Kidney (tissue), 13 donors: ENCODE measurements at regions not wholly inside any gene's neighbourhood (a gene's known extent, or its start where the extent isn't known, plus 50 kb on each side); places are given as distances from the start of the nearest gene placed in this dataset.

Experiments
- DNase-seq, 5 donors: peaks; one replicate each; pipeline ENCODE4 v3.0.0-alpha.2; 2013 to 2020
- FAIRE-seq: peaks from 2 replicates; lab custom pipeline; 2012; peaks lifted over from hg19 to GRCh38; lab: Jason Lieb, UNC
- H3K27ac ChIP-seq, 2 donors: one replicate each; pipeline ENCODE4 v1.7.0; 2013; ENCODE audit warnings: low read depth in 2 of 2, low read length in 2 of 2, inconsistent platforms in 1 of 2
- H3K27me3 ChIP-seq: one replicate; pipeline ENCODE4 v1.7.1; 2013; ENCODE audit warnings: low read length, inconsistent platforms; ENCODE audit not compliant: control insufficient read depth, insufficient read depth
- H3K36me3 ChIP-seq, 3 donors: one replicate each; pipeline versions ENCODE4 v1.7.0 to v1.7.1; 2013; ENCODE audit warnings: low read length in 3 of 3, control low read depth in 1 of 3, inconsistent platforms in 1 of 3; ENCODE audit not compliant: insufficient read depth in 3 of 3, control insufficient read depth in 2 of 3
- H3K4me1 ChIP-seq, 3 donors: one replicate each; pipeline versions ENCODE4 v1.7.0 to v1.7.1; 2013; ENCODE audit warnings: low read length in 3 of 3, inconsistent platforms in 1 of 3, low read depth in 1 of 3; ENCODE audit not compliant: control insufficient read depth in 2 of 3, insufficient read depth in 2 of 3
- H3K4me3 ChIP-seq, 3 donors: one replicate each; pipeline versions ENCODE4 v1.7.0 to v1.8.1; 2013; ENCODE audit warnings: low read length in 3 of 3, control low read depth in 1 of 3, inconsistent platforms in 1 of 3
- H3K9ac ChIP-seq, 3 donors: one replicate each; pipeline versions ENCODE4 v1.7.0 to v1.7.1; 2013; ENCODE audit warnings: low read length in 3 of 3, control low read depth in 1 of 3, inconsistent platforms in 1 of 3
- H3K9me3 ChIP-seq, 3 donors: one replicate each; pipeline versions ENCODE4 v1.7.0 to v1.7.1; 2013; ENCODE audit warnings: low read length in 3 of 3, control low read depth in 1 of 3, inconsistent platforms in 1 of 3; ENCODE audit not compliant: control insufficient read depth in 2 of 3, insufficient read depth in 1 of 3
- CTCF ChIP-seq: IDR thresholded peaks from 3 replicates; pipeline ENCODE4 v1.5.1; 2012; ENCODE audit warnings: mild to moderate bottlenecking, moderate library complexity, borderline replicate concordance; ENCODE audit not compliant: insufficient read depth; ENCODE audit errors: extremely low read depth
- intact Hi-C: fragments of 100-400 bp; cut with DNase I; formaldehyde crosslinking; loops from one replicate; pipeline ENCODE4 v1.11.1; 2022
- donor health status: control.
- donor health status: control.
- donor health status: control.
- donor health status: control.
- donor health status: control.
- donor health status: DM: yes; HTN: yes; CAD: no.
- donor health status: Normal renal cell carcinoma (clear cell type).

GRCh38 chr4:117893207-117893606 is 141.1 kb upstream of the NDST3 start:
- H3K27me3 ChIP-seq = no peaks in the 10 kb centered on the region
- no peak overlapping the region for H3K4me3 ChIP-seq
- H3K36me3 ChIP-seq = no peaks in the 10 kb centered on the region
- TF ChIP-seq CTCF = no peak
- H3K9me3 ChIP-seq = no peaks in the 10 kb centered on the region
- FAIRE-seq (no peak), DNase-seq (peak in 1 of 5 donors; percentile 9)
- H3K4me1 ChIP-seq = no peaks in the 10 kb centered on the region
- H3K9ac ChIP-seq = no peak overlapping the region
- intact Hi-C loops = no loop called here
- no peak overlapping the region for H3K27ac ChIP-seq

- no peak for TF ChIP-seq CTCF
- intact Hi-C loops = no loop called here
These were observed 135.8 kb upstream of the NDST3 start for GRCh38 chr4:117898496-117898895.

GRCh38 chr4:117900832-117901231 is 133.5 kb upstream of the NDST3 start:
- intact Hi-C loops = no loop called here
- Histone ChIP-seq H3K27ac (no peak overlapping the region), H3K36me3 (no peaks in the 10 kb centered on the region), H3K4me1 (no peaks in the 10 kb centered on the region), H3K4me3 (no peak overlapping the region), H3K9me3 (no peaks in the 10 kb centered on the region), H3K27me3 (no peaks in the 10 kb centered on the region), H3K9ac (no peak overlapping the region)
- TF ChIP-seq CTCF = no peak
- peak in 1 of 5 donors; percentile 8 for DNase-seq
- FAIRE-seq = no peak

More at GRCh38 chr4:117898496-117898895, 135.8 kb upstream of the NDST3 start:
- H3K9ac ChIP-seq = no peak overlapping the region
- no peak for FAIRE-seq
- no peaks in the 10 kb centered on the region for H3K36me3 ChIP-seq
- no peak for DNase-seq
- H3K4me1 ChIP-seq = no peaks in the 10 kb centered on the region
- no peaks in the 10 kb centered on the region for H3K27me3 ChIP-seq
- no peak overlapping the region for H3K4me3 ChIP-seq
- H3K9me3 ChIP-seq = no peaks in the 10 kb centered on the region
- H3K27ac ChIP-seq = no peak overlapping the region

DNA sequence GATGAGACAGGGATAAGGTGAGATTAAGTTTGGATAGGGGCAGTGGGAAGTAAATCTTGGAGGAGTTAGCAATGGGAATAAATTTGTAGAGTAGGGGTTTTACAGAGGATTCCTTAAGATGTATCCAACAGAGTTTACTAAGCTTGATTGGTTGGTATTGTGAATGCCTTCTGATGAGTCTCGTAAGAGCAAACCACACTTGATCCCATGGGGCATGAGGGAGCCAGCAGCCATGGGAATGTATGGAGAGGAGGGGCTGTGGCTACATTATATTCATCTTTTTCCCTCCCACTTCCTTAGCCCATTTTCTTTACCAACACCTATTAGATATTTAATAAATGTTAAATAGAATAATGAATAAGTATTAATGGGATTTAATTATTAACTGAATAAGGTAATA is 126.6 kb upstream of the NDST3 start:
- TF ChIP-seq CTCF = no peak
- intact Hi-C loops = no loop called here
- Histone ChIP-seq H3K27me3 (no peaks in the 10 kb centered on the region), H3K9me3 (no peaks in the 10 kb centered on the region), H3K36me3 (no peaks in the 10 kb centered on the region), H3K4me1 (no peaks in the 10 kb centered on the region), H3K4me3 (no peak overlapping the region), H3K27ac (no peak overlapping the region), H3K9ac (no peak overlapping the region)
- DNase-seq (no peak), FAIRE-seq (no peak)
